BLaER1 (cell line): ENCODE measurements at regions not wholly inside any gene's neighbourhood (a gene's known extent, or its start where the extent isn't known, plus 50 kb on each side); places are given as distances from the start of the nearest gene placed in this dataset.

ENCODE experiments used
- H3K27ac ChIP-seq: shearing (Covaris generic); formaldehyde crosslinking; 2 replicates; pipeline ENCODE4 v1.8.1; 2022
- H3K27me3 ChIP-seq: shearing (Covaris generic); formaldehyde crosslinking; 2 replicates; pipeline ENCODE4 v1.8.1; 2022
- H3K36me3 ChIP-seq: shearing (Covaris generic); formaldehyde crosslinking; 2 replicates; pipeline ENCODE4 v1.8.1; 2022
- H3K4me1 ChIP-seq: shearing (Covaris generic); formaldehyde crosslinking; 2 replicates; pipeline ENCODE4 v1.8.1; 2022
- H3K4me2 ChIP-seq: shearing (Covaris generic); formaldehyde crosslinking; 2 replicates; pipeline ENCODE4 v1.8.1; 2022
- H3K4me3 ChIP-seq: shearing (Covaris generic); formaldehyde crosslinking; 2 replicates; pipeline ENCODE4 v1.8.1; 2022
- H3K9ac ChIP-seq: shearing (Covaris generic); formaldehyde crosslinking; 2 replicates; pipeline ENCODE4 v1.8.1; 2022
- H3K9me3 ChIP-seq: shearing (Covaris generic); formaldehyde crosslinking; 2 replicates; pipeline ENCODE4 v1.8.1; 2022
- H4K20me1 ChIP-seq: shearing (Covaris generic); formaldehyde crosslinking; 2 replicates; pipeline ENCODE4 v1.8.1; 2022
- Cebpa-rat ChIP-seq: shearing (Covaris generic); IDR thresholded peaks from 2 replicates; pipeline ENCODE4 v1.8.1; 2022

DNA sequence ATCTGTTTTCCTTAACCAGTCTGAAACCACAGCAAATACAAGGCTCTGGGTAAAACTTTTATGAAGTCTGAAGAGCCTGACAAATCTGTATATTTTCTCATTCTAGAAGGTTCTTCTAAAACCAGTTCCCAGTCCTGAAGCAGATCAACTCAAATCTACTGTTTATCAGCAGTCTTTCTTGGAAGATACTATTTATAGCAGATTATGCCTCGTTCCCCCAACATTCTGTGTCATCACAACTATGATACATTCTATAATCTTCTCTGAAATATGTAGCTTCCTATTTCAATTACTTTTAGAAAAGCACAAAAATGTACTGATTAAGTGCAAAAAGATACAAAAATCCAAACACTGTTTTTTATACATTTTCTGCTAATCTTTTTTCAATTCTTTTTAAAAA, 67.5 kb downstream of the NIBAN1 start:
- Histone ChIP-seq H3K27ac (no peak overlapping the region), H3K36me3 (no peaks in the 10 kb centered on the region), H3K9ac (no peak overlapping the region), H3K27me3 (no peaks in the 10 kb centered on the region), H3K4me1 (no peaks in the 10 kb centered on the region), H3K9me3 (no peaks in the 10 kb centered on the region), H3K4me2 (no peak overlapping the region), H4K20me1 (no peaks in the 10 kb centered on the region), H3K4me3 (no peak overlapping the region)
- no peak for TF ChIP-seq Cebpa-rat

DNA sequence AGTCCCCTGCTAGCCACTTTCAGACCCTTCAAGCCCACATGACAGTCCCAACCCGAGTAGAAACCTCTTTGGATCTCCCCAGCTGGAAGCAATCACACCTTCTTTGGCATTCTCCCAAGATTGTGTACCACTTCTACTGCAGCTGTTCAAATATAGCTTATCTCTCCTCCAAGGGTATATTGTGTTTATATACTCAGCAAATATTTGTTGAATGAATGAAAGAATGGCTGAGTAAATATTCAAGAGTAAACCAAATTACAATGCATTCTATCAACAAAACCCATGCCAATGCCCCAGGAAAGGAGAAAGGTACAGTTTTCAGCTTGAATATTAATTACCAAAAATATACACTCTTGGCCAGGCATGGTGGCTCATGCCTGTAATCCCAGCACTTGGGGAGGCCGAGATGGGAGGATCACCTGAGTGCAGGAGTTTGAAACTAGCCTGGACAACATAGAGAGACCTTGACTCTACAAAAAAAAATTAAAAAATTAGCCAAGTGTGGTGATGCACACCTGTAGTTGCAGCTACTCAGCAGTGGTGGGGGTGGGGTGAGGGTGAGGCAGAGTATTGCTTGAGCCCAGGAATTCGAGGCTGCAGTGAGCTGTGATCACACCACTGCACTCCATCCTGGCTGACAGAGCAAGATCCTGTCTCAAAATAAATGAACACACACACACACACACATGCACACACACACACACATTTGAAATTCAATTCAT, 68.5 kb downstream of the NIBAN1 start:
- no peaks in the 10 kb centered on the region for H4K20me1 ChIP-seq
- no peak for TF ChIP-seq Cebpa-rat
- H3K4me2 ChIP-seq = no peak overlapping the region
- H3K27me3 ChIP-seq = no peaks in the 10 kb centered on the region
- no peaks in the 10 kb centered on the region for H3K36me3 ChIP-seq
- no peak overlapping the region for H3K9ac ChIP-seq
- H3K4me1 ChIP-seq = no peaks in the 10 kb centered on the region
- H3K4me3 ChIP-seq = no peak overlapping the region
- H3K27ac ChIP-seq = no peak overlapping the region
- H3K9me3 ChIP-seq = no peaks in the 10 kb centered on the region

DNA sequence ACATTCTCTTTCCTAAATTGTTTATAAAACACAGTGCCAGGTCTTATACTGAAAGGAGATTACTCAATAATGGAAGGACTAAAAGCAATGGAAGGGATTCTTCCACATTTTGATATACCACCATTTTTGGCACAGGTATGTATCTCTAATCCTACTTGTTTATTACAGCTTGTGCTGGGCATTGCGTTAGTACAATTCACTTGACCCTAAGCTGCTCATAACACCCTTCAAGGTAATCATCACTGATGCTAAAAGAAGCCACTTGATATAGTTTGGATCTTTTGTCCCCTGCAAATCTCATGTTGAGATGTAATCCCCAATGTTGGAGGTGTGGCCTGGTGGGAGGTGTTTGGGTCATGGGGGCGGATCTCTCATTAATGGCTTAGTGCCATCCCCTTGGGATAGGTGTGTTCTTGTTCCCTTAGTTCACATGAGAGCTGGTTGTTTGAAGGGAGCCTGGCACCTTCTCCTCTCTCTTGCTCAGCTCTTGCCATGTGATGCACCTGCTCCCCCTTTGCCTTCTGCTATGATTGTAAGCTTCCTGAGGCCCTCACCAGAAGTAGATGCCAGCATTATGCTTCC, 71.1 kb downstream of the NIBAN1 start:
- Histone ChIP-seq H3K27me3 (no peaks in the 10 kb centered on the region), H3K9me3 (no peaks in the 10 kb centered on the region), H3K9ac (no peak overlapping the region), H3K4me1 (no peaks in the 10 kb centered on the region), H3K36me3 (no peaks in the 10 kb centered on the region), H3K4me3 (no peak overlapping the region), H3K27ac (no peak overlapping the region), H3K4me2 (no peak overlapping the region), H4K20me1 (no peaks in the 10 kb centered on the region)
- no peak for TF ChIP-seq Cebpa-rat

DNA sequence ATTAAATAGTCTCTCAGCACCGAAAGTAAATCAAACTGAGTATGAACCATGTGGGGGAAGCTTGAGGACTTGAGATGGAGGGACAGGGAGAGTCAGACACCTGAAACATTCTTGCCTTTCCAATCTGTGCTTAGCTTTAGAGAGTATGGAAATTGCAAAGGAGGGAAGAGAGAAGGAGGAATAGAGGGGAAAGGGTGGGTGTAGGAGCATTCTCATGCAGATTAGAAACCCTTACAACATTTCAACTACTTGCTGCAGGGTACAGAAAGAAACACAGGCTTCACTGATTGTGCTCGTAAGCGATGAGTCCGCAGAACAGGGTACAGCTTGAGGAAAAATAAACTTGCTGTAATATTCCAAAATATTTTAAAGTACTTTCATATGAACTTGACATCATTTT, 73.8 kb downstream of the NIBAN1 start:
- TF ChIP-seq Cebpa-rat = no peak
- no peaks in the 10 kb centered on the region for H3K36me3 ChIP-seq
- no peak overlapping the region for H3K4me3 ChIP-seq
- H3K9me3 ChIP-seq = no peaks in the 10 kb centered on the region
- H3K9ac ChIP-seq = no peak overlapping the region
- no peaks in the 10 kb centered on the region for H4K20me1 ChIP-seq
- H3K27me3 ChIP-seq = no peaks in the 10 kb centered on the region
- no peak overlapping the region for H3K4me2 ChIP-seq
- H3K4me1 ChIP-seq = no peaks in the 10 kb centered on the region
- no peak overlapping the region for H3K27ac ChIP-seq

DNA sequence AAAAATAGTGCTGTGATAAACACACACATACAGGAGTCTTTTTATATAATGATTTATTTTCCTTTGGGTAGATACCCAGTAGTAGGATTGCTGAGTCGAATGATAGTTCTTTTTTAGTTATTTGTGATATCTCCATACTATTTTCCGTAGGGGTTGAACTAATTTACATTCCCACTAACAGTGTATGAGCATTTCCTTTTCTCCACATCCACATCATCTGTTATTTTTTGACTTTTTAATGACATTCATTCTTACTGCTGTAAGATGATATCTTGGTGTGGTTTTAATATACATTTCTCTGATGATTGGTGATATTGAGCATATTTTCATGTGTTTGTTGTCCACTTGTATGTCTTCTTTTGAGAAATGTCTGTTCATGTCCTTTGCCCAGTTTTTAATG, 78.3 kb downstream of the NIBAN1 start:
- Histone ChIP-seq H3K9me3 (no peaks in the 10 kb centered on the region), H3K9ac (no peak overlapping the region), H4K20me1 (no peaks in the 10 kb centered on the region), H3K36me3 (no peaks in the 10 kb centered on the region), H3K4me2 (no peak overlapping the region), H3K27me3 (no peaks in the 10 kb centered on the region), H3K4me3 (no peak overlapping the region), H3K4me1 (no peaks in the 10 kb centered on the region), H3K27ac (no peak overlapping the region)
- TF ChIP-seq Cebpa-rat = no peak

DNA sequence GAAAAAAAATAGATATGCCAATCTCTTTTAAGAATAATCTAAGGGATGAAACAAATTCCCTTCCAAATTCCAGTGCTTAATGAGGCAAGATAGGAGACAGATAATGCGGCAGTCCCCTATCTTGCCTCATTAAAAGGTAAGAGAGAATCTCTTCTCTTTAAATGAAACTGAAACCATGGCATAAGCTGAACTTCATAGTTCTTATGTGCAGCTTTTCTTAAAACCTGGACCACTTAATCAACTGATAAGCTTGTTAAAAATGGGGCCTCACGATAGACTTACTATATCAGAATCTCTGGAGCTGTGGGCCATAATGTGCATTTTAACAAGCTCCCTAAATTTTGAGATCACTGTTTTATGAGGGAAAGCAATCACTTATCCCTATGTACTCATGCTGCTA, 79.2 kb downstream of the NIBAN1 start:
- no peak overlapping the region for H3K9ac ChIP-seq
- TF ChIP-seq Cebpa-rat = no peak
- H3K4me2 ChIP-seq = no peak overlapping the region
- no peak overlapping the region for H3K27ac ChIP-seq
- no peaks in the 10 kb centered on the region for H4K20me1 ChIP-seq
- no peaks in the 10 kb centered on the region for H3K9me3 ChIP-seq
- no peak overlapping the region for H3K4me3 ChIP-seq
- H3K4me1 ChIP-seq = no peaks in the 10 kb centered on the region
- no peaks in the 10 kb centered on the region for H3K36me3 ChIP-seq
- no peaks in the 10 kb centered on the region for H3K27me3 ChIP-seq

DNA sequence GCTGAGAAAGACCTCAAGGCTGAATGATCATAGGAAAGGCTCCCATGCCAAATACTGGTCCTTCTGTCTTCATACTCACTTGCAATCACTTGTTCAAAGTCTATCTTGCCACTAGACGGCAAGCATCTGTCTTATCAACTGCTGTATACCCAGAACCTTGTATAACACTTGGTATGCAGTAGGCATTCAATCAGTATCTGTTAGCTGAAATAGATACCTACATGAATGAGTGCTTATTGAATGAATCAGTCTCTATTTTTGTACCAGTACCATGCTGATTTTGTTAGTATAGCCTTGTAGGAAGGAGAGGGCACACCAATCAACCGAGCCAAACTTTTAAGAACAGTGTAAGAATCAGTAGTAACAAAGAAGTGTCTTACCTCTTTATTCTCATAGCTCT, 80.6 kb downstream of the NIBAN1 start:
- no peak overlapping the region for H3K27ac ChIP-seq
- no peak overlapping the region for H3K9ac ChIP-seq
- H3K27me3 ChIP-seq = no peaks in the 10 kb centered on the region
- no peak for TF ChIP-seq Cebpa-rat
- H3K4me2 ChIP-seq = no peak overlapping the region
- H3K4me1 ChIP-seq = no peaks in the 10 kb centered on the region
- H3K4me3 ChIP-seq = no peak overlapping the region
- H3K9me3 ChIP-seq = no peaks in the 10 kb centered on the region
- H4K20me1 ChIP-seq = no peaks in the 10 kb centered on the region
- no peaks in the 10 kb centered on the region for H3K36me3 ChIP-seq

DNA sequence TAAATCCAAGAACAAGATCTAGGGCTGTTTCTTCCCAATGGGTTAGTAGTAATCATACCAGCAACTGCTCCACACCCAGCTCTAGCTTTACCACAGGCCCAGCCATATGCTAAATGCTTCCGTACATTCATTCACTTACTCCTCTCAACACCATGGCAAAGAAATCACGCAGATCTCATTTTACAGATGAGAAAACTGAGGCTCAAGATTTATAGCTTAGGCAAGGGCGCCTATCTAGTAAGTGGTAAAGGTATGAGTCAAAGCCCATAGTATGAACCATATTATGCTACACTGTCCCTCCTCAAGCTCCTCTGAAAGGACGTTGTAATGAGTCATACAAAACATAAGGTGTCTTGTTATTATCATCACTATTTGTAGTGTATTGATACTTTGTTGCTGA, 82.2 kb downstream of the NIBAN1 start:
- no peak overlapping the region for H3K9ac ChIP-seq
- no peaks in the 10 kb centered on the region for H3K27me3 ChIP-seq
- H3K4me1 ChIP-seq = no peaks in the 10 kb centered on the region
- no peak for TF ChIP-seq Cebpa-rat
- H3K4me3 ChIP-seq = no peak overlapping the region
- no peaks in the 10 kb centered on the region for H3K9me3 ChIP-seq
- H4K20me1 ChIP-seq = no peaks in the 10 kb centered on the region
- no peaks in the 10 kb centered on the region for H3K36me3 ChIP-seq
- H3K27ac ChIP-seq = no peak overlapping the region
- no peak overlapping the region for H3K4me2 ChIP-seq

DNA sequence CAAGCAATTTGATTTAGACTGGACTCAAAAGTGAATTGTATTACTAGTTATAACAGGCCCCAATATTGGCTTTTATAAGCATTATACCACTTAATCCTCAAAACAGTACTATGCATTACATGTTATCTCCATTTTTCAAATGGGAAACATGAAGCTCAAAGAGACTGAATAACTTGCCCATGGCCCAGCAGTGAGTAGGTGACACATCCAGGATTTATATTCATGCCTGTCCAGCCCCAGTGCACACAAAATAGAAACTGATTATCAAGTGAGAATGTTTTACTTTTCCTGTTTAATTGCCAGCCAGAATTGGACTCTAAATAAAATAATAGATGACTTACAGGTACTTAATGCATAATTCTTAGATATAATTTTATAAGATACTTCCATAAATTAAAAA, 82.9 kb downstream of the NIBAN1 start:
- Histone ChIP-seq H3K36me3 (no peaks in the 10 kb centered on the region), H3K27me3 (no peaks in the 10 kb centered on the region), H3K9ac (no peak overlapping the region), H3K4me3 (no peak overlapping the region), H4K20me1 (no peaks in the 10 kb centered on the region), H3K27ac (no peak overlapping the region), H3K9me3 (no peaks in the 10 kb centered on the region), H3K4me2 (no peak overlapping the region), H3K4me1 (no peaks in the 10 kb centered on the region)
- TF ChIP-seq Cebpa-rat = no peak

DNA sequence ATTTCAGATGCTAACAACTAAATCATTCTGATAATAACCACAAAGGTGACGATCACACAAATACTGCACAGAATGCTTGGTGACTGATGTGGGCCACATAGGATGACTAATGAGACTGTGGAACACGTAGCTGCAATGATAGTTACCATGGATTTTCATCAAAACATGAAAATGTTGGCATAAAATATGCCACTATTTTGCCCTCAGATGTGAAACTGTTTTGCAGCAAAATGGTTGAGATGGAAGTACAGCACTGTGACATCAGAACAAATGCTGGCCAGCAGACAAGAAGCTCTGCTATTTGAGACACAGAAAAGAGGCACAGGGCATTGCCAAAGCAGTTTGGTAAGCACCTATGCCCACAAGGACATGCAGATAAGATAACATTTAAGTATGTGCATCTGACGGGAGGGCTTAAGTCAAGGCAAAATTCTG, 83.8 kb downstream of the NIBAN1 start:
- Histone ChIP-seq H3K4me2 (no peak overlapping the region), H3K27ac (no peak overlapping the region), H3K36me3 (no peaks in the 10 kb centered on the region), H3K4me3 (no peak overlapping the region), H3K9ac (no peak overlapping the region), H3K4me1 (no peaks in the 10 kb centered on the region), H4K20me1 (no peaks in the 10 kb centered on the region), H3K9me3 (no peaks in the 10 kb centered on the region), H3K27me3 (no peaks in the 10 kb centered on the region)
- TF ChIP-seq Cebpa-rat = no peak
